ENCODE measurements at regions not wholly inside any gene's neighbourhood (a gene's known extent, or its start where the extent isn't known, plus 50 kb on each side); places are given as distances from the start of the nearest gene placed in this dataset.

DNA sequence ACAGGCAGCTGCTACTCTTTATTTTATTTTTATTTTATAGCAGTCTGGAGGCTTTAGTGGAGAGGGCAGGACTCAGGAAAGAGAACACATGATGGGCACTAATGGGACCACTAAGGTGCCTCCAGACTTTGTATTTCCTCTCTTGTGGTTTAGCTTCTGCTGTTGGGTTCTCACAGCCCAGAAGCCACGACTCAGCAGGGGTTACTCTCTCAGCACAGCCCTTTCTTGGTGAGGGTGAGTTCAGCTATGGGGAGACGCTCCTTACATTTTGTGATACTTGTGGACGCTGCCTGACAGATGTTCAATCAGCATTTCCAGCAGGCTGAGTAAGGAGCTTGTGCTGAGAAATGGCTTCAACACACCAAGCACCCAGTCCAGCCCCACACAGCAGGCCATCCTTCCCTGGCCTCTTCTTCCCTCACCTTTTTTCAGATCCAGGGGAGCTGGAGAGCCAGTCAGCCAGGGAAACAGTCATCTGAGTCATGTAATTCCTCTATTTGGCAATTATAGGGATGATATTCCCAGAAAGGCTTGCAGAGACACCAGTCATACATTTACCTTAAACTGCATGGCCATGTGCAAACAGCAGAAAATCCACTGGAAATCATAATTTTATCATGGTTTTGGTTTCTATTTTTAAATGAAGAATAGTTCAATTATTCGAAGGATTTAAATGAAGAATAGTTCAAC, 53.2 kb upstream of the RAB3GAP2 start:
- no peak for TF ChIP-seq EZH2 (IDR thresholded peaks at IDR 0.05; ENCODE audit: borderline replicate concordance, insufficient read depth, low read length, poor library complexity, severe bottlenecking)
- no peak for TF ChIP-seq RAD21 (conservative IDR thresholded peaks at IDR 0.05)
- TF ChIP-seq CTCF (IDR thresholded peaks at IDR 0.05; ENCODE audit: poor library complexity, severe bottlenecking): no peak
- TF ChIP-seq REST (IDR thresholded peaks at IDR 0.05; ENCODE audit: borderline replicate concordance): no peak
- TF ChIP-seq TAF1 (IDR thresholded peaks at IDR 0.05; ENCODE audit: low read depth): no peak
